Panc1 (cell line): ENCODE measurements at regions not wholly inside any gene's neighbourhood (a gene's known extent, or its start where the extent isn't known, plus 50 kb on each side); places are given as distances from the start of the nearest gene placed in this dataset.
"Not testable (repeated sequence)": the region's sequence is repeated elsewhere in the genome, so short reads cannot be mapped to it uniquely, and the experiment has no call there.

ENCODE experiments used
- ATAC-seq: fragments of 200-7000 bp; cut with Tn5 transposase; 2 replicates; pipeline ENCODE4 v1.9.1; 2020; ENCODE audit warnings: mild to moderate bottlenecking, moderate library complexity
- BruUV-seq: library from RNA; stranded (reverse); fragments of 400-500 nt; replicated peaks from 2 replicates; lab custom pipeline; 2021; lab: Mats Ljungman, UMichigan
- CTCF ChIA-PET: fragments of 300-600 bp; sonication (Branson Sonifier 250); formaldehyde crosslinking; loops from one replicate; lab custom pipeline; 2022; ENCODE audit warnings: antibody characterized with exemption; lab: Charles Lee
- POLR2A ChIA-PET: fragments of 300-600 bp; sonication (Branson Sonifier 250); formaldehyde crosslinking; loops from one replicate; lab custom pipeline; 2022; ENCODE audit warnings: antibody characterized with exemption; lab: Charles Lee
- DNase-seq: peaks from one replicate; pipeline ENCODE4 v3.0.0-alpha.2; 2010; ENCODE audit warnings: low read depth, low spot score
- H3K27ac ChIP-seq: 2 replicates; pipeline ENCODE4 v1.5.1; 2011; ENCODE audit warnings: mild to moderate bottlenecking, low read length, inconsistent platforms
- H3K27me3 ChIP-seq: fragments of 200-500 bp; sonication (Bioruptor generic); 2 replicates; pipeline ENCODE4 v1.6.0; 2014; ENCODE audit warnings: low read length, inconsistent platforms; ENCODE audit not compliant: control insufficient read depth, insufficient read depth
- H3K36me3 ChIP-seq: fragments of 200-500 bp; sonication (Bioruptor generic); 2 replicates; pipeline ENCODE4 v1.5.1; 2014; ENCODE audit warnings: inconsistent platforms, mild to moderate bottlenecking, low read length, moderate library complexity; ENCODE audit not compliant: control insufficient read depth, insufficient read depth
- H3K4me1 ChIP-seq: 2 replicates; pipeline ENCODE4 v1.5.1; 2011; ENCODE audit warnings: inconsistent platforms, mild to moderate bottlenecking, low read length, moderate library complexity; ENCODE audit not compliant: control insufficient read depth, insufficient read depth
- H3K4me3 ChIP-seq, 2 experiments: 2 replicates each; pipeline ENCODE4 v1.5.1; 2011 to 2012; ENCODE audit warnings: low read depth in 2 of 2, low read length in 2 of 2, mild to moderate bottlenecking in 2 of 2, inconsistent platforms in 1 of 2, moderate library complexity in 1 of 2
- H3K9me3 ChIP-seq: fragments of 200-500 bp; sonication (Bioruptor generic); 2 replicates; pipeline ENCODE4 v1.5.1; 2014; ENCODE audit warnings: low read depth, mild to moderate bottlenecking, inconsistent platforms, low read length, moderate library complexity; ENCODE audit not compliant: control insufficient read depth, insufficient read depth
- POLR2AphosphoS5 ChIP-seq: IDR thresholded peaks from 2 replicates; pipeline ENCODE4 v1.6.1; 2012; ENCODE audit warnings: mild to moderate bottlenecking, low read depth, low read length, moderate library complexity
- REST ChIP-seq, 2 experiments: IDR thresholded peaks; 2 replicates each; pipeline ENCODE4 v1.6.1; 2011 to 2012; ENCODE audit warnings: low read depth in 2 of 2, control low read depth in 1 of 2, low read length in 1 of 2, mild to moderate bottlenecking in 1 of 2, moderate library complexity in 1 of 2; ENCODE audit not compliant: insufficient read depth in 1 of 2
- SIN3A ChIP-seq: IDR thresholded peaks from 2 replicates; pipeline ENCODE4 v1.6.1; 2012; ENCODE audit warnings: low read depth, mild to moderate bottlenecking, low read length, moderate library complexity, borderline replicate concordance; ENCODE audit not compliant: insufficient read depth
- TCF7L2 ChIP-seq: IDR thresholded peaks from 2 replicates; pipeline ENCODE4 v1.6.1; 2011; ENCODE audit warnings: mild to moderate bottlenecking, low read depth, low read length, inconsistent platforms
- in situ Hi-C: cut with HindIII; loops from 2 replicates; pipeline ENCODE4 v1.10.0; 2016; ENCODE audit warnings: low sequenced_read_pairs, low pct_unique_long_range_greater_than_20kb
- intact Hi-C: fragments of 100-400 bp; cut with micrococcal nuclease; formaldehyde crosslinking; loops from one replicate; pipeline ENCODE4 v1.10.0; 2022; ENCODE audit not compliant: unreplicated experiment
- TF ChIP-seq, protein P1 (sequence below): fragments of 450-650 bp; IDR thresholded peaks from 2 replicates; pipeline ENCODE4 v1.5.1; 2017; ENCODE audit warnings: mild to moderate bottlenecking

GRCh38 chr3:69484507-69485393 lies 98.9 kb upstream of the FRMD4B start:
- in situ Hi-C loops, result no loop called here
- no peaks in the 10 kb centered on the region for H3K36me3 ChIP-seq

DNA sequence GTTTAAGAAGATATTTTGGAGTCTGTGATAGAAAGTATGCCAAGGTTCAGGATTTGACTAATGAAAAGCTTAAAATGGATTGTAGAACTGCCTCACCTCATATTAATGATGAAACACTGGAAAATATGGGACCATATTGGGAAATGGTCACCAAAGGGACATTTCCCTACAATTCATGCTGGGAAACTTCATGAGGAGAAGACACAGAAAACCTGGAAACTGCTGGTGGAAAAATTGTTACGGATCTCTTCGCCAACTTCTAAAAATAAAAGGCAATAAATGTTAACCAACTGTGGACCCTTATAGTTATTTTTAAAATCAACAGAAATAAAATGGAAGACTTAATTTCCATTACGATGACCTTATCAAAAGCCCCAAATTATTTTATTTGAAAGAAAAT lies 97.6 kb upstream of the FRMD4B start:
- H3K4me3 ChIP-seq, result no peak overlapping the region
- no peaks in the 10 kb centered on the region for H3K36me3 ChIP-seq
- no peaks in the 10 kb centered on the region for H3K9me3 ChIP-seq
- H3K4me1 ChIP-seq, result no peaks in the 10 kb centered on the region
- intact Hi-C loops (no loop called here), in situ Hi-C loops (no loop called here)
- TF ChIP-seq POLR2AphosphoS5 (no peak), TCF7L2 (no peak), SIN3A (no peak), REST (IDR thresholded peaks at IDR 0.05; ENCODE audit: insufficient read depth in 1 of 2, low read depth in 2 of 2, low read length in 1 of 2) (no peak)
- TF ChIP-seq, protein P1, sequence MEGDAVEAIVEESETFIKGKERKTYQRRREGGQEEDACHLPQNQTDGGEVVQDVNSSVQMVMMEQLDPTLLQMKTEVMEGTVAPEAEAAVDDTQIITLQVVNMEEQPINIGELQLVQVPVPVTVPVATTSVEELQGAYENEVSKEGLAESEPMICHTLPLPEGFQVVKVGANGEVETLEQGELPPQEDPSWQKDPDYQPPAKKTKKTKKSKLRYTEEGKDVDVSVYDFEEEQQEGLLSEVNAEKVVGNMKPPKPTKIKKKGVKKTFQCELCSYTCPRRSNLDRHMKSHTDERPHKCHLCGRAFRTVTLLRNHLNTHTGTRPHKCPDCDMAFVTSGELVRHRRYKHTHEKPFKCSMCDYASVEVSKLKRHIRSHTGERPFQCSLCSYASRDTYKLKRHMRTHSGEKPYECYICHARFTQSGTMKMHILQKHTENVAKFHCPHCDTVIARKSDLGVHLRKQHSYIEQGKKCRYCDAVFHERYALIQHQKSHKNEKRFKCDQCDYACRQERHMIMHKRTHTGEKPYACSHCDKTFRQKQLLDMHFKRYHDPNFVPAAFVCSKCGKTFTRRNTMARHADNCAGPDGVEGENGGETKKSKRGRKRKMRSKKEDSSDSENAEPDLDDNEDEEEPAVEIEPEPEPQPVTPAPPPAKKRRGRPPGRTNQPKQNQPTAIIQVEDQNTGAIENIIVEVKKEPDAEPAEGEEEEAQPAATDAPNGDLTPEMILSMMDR, result no peak
- BruUV-seq, result no TSS peak
- H3K27ac ChIP-seq, result no peak overlapping the region
- no peak for ATAC-seq
- no peak for DNase-seq
- H3K27me3 ChIP-seq, result no peaks in the 10 kb centered on the region
- ChIA-PET POLR2A (no interaction called here), CTCF (no interaction called here)

More at GRCh38 chr3:69484507-69485393, 98.9 kb upstream of the FRMD4B start:
- H3K4me1 ChIP-seq, result no peaks in the 10 kb centered on the region
- TF ChIP-seq POLR2AphosphoS5 (no peak), REST (IDR thresholded peaks at IDR 0.05; ENCODE audit: insufficient read depth in 1 of 2, low read depth in 2 of 2, low read length in 1 of 2) (no peak), SIN3A (no peak), TCF7L2 (no peak)
- TF ChIP-seq, protein P1, result no peak
- ChIA-PET POLR2A (no interaction called here), CTCF (no interaction called here)
- no peak for ATAC-seq
- BruUV-seq, result no TSS peak
- no peak overlapping the region for H3K4me3 ChIP-seq
- no peak overlapping the region for H3K27ac ChIP-seq
- H3K27me3 ChIP-seq, result no peaks in the 10 kb centered on the region
- no peak for DNase-seq
- H3K9me3 ChIP-seq, result no peaks in the 10 kb centered on the region
- intact Hi-C loops, result no loop called here

DNA sequence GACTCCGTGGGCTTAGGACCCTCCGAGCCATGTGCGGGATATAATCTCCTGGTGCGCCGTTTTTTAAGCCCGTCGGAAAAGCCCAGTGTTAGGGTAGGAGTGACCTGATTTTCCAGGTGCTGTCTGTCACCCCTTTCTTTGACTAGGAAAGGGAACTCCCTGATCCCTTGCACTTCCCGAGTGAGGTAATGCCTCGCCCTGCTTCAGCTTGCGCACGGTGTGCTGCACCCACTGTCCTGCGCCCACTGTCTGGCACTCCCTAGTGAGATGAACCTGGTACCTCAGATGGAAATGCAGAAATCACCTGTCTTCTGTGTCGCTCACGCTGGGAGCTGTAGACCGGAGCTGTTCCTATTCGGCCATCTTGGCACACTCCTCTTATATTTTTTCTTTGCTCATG lies 95.1 kb upstream of the FRMD4B start:
- H3K4me3 ChIP-seq, H3K9me3 ChIP-seq, DNase-seq, intact Hi-C loops, BruUV-seq, H3K4me1 ChIP-seq, CTCF ChIA-PET, POLR2A ChIA-PET, ATAC-seq, in situ Hi-C loops, H3K36me3 ChIP-seq, H3K27me3 ChIP-seq, H3K27ac ChIP-seq: not testable (repeated sequence)
